Trophoblast cell (in vitro differentiated cells and primary cell): ENCODE measurements at regions not wholly inside any gene's neighbourhood (a gene's known extent, or its start where the extent isn't known, plus 50 kb on each side); places are given as distances from the start of the nearest gene placed in this dataset.

ENCODE experiments used
- DNase-seq, 2 donors: peaks; one replicate each; pipeline ENCODE4 v3.0.0-alpha.2; 2016
- H2AFZ ChIP-seq: 2 replicates; pipeline ENCODE4 v1.6.1; 2013; ENCODE audit warnings: low read length, moderate library complexity, mild to moderate bottlenecking; ENCODE audit not compliant: insufficient read depth, poor library complexity
- H2AK5ac ChIP-seq: 2 replicates; pipeline ENCODE4 v1.6.1; 2013; ENCODE audit warnings: mild to moderate bottlenecking, low read length
- H2BK120ac ChIP-seq: 2 replicates; pipeline ENCODE4 v1.6.1; 2013; ENCODE audit warnings: low read length, mild to moderate bottlenecking, moderate library complexity; ENCODE audit not compliant: insufficient read depth, poor library complexity
- H2BK12ac ChIP-seq: 2 replicates; pipeline ENCODE4 v1.6.1; 2013; ENCODE audit warnings: mild to moderate bottlenecking, low read length, moderate library complexity
- H2BK5ac ChIP-seq: 2 replicates; pipeline ENCODE4 v1.6.1; 2013; ENCODE audit warnings: low read length, low read depth, moderate library complexity, mild to moderate bottlenecking; ENCODE audit not compliant: poor library complexity
- H3K14ac ChIP-seq: 2 replicates; pipeline ENCODE4 v1.6.1; 2013; ENCODE audit warnings: mild to moderate bottlenecking, low read length
- H3K18ac ChIP-seq: 2 replicates; pipeline ENCODE4 v1.6.1; 2013; ENCODE audit warnings: mild to moderate bottlenecking, low read length
- H3K23ac ChIP-seq: 2 replicates; pipeline ENCODE4 v1.6.1; 2013; ENCODE audit warnings: low read length
- H3K27ac ChIP-seq: 2 replicates; pipeline ENCODE4 v1.5.1; 2013; ENCODE audit warnings: low read depth, mild to moderate bottlenecking, inconsistent platforms, low read length, moderate library complexity
- H3K27me3 ChIP-seq: 2 replicates; pipeline ENCODE4 v1.6.1; 2013; ENCODE audit warnings: inconsistent platforms, mild to moderate bottlenecking, low read length, moderate library complexity; ENCODE audit not compliant: insufficient read depth
- H3K36me3 ChIP-seq, 2 experiments: 1 replicate in 1 of 2; 2 replicates in 1 of 2; pipeline ENCODE4 v1.6.1; 2013; ENCODE audit warnings: low read length in 2 of 2, mild to moderate bottlenecking in 2 of 2, moderate library complexity in 1 of 2; ENCODE audit not compliant: insufficient read depth in 2 of 2, control insufficient read depth in 1 of 2
- H3K4ac ChIP-seq: 2 replicates; pipeline ENCODE4 v1.6.1; 2013; ENCODE audit warnings: low read depth, mild to moderate bottlenecking, low read length, moderate library complexity
- H3K4me1 ChIP-seq, 2 experiments: 1 replicate in 1 of 2; 2 replicates in 1 of 2; pipeline ENCODE4 v1.6.1; 2013; ENCODE audit warnings: low read length in 2 of 2, mild to moderate bottlenecking in 2 of 2, moderate library complexity in 1 of 2; ENCODE audit not compliant: insufficient read depth in 2 of 2, control insufficient read depth in 1 of 2
- H3K4me2 ChIP-seq: 2 replicates; pipeline ENCODE4 v1.6.1; 2013; ENCODE audit warnings: inconsistent platforms, mild to moderate bottlenecking, low read length, moderate library complexity
- H3K4me3 ChIP-seq: 2 replicates; pipeline ENCODE4 v1.5.1; 2013; ENCODE audit warnings: mild to moderate bottlenecking, low read depth, low read length, inconsistent platforms
- H3K79me1 ChIP-seq: one replicate; pipeline ENCODE4 v1.6.1; 2013; ENCODE audit warnings: low read length
- H3K79me2 ChIP-seq: 2 replicates; pipeline ENCODE4 v1.6.1; 2013; ENCODE audit warnings: low read length, mild to moderate bottlenecking; ENCODE audit not compliant: control insufficient read depth, insufficient read depth, poor library complexity
- H3K9ac ChIP-seq: 2 replicates; pipeline ENCODE4 v1.6.1; 2013; ENCODE audit warnings: mild to moderate bottlenecking, low read length
- H3K9me3 ChIP-seq: 2 replicates; pipeline ENCODE4 v1.6.1; 2013; ENCODE audit warnings: low read depth, mild to moderate bottlenecking, control low read depth, inconsistent platforms, low read length; ENCODE audit not compliant: insufficient read depth
- H4K12ac ChIP-seq: 2 replicates; pipeline ENCODE4 v1.6.1; 2013; ENCODE audit warnings: low read depth, mild to moderate bottlenecking, low read length, moderate library complexity
- H4K8ac ChIP-seq: 2 replicates; pipeline ENCODE4 v1.6.1; 2013; ENCODE audit warnings: low read depth, mild to moderate bottlenecking, low read length, moderate library complexity
- H4K91ac ChIP-seq: one replicate; pipeline ENCODE4 v1.6.1; 2013; ENCODE audit warnings: low read depth, mild to moderate bottlenecking, low read length, moderate library complexity
- WGBS: extraction: QIAGEN DNeasy Blood & Tissue Kit; methylation state at CpG from one replicate; pipeline ENCODE4 v1.1.7; 2013; ENCODE audit warnings: missing lambda C conversion rate; ENCODE audit not compliant: insufficient read length, insufficient coverage; ENCODE audit errors: extremely low coverage; 5-methylcytosine and 5-hydroxymethylcytosine counted together

DNA sequence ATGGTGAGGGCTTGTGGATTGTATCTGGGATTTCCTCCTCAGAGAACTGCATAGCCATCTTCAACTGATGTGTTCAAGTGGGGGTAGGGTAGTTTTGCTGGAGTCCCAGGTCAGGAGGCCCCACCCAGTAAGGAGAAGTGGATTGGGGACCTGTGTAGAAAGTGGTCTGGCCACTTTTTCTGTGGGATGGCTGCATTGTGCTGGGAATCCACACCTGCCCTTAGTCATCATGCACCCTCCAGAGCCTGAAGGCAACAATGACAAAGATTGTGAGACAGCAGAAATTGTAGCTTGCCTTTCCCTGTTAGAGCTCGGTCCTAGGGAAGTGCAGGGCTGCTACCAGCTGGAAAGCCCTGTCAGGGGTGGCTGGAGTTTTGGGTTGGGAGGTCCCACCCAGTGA lies 255.4 kb downstream of the NDFIP2 start:
- no peak overlapping the region for H3K4me3 ChIP-seq
- no peak overlapping the region for H4K12ac ChIP-seq
- H3K4me1 ChIP-seq = peaks cover 2 to 3% of the 10 kb centered on the region in 2 experiments
- H2AK5ac ChIP-seq = no peak overlapping the region
- H3K27me3 ChIP-seq = no peaks in the 10 kb centered on the region
- H3K79me2 ChIP-seq = no peaks in the 10 kb centered on the region
- no peak overlapping the region for H2BK5ac ChIP-seq
- no peak overlapping the region for H2BK120ac ChIP-seq
- no peak overlapping the region for H3K14ac ChIP-seq
- no peak overlapping the region for H2BK12ac ChIP-seq
- peaks cover 4% of the 10 kb centered on the region for H3K9me3 ChIP-seq
- peaks cover 5% of the 10 kb centered on the region for H3K79me1 ChIP-seq
- H2AFZ ChIP-seq = no peak overlapping the region
- no peak overlapping the region for H3K23ac ChIP-seq
- DNase-seq = peak; percentile 71 to 75
- H3K4ac ChIP-seq = no peak overlapping the region
- H3K27ac ChIP-seq = no peak overlapping the region
- H4K91ac ChIP-seq = peak overlapping the region; percentile 22
- H3K4me2 ChIP-seq = no peak overlapping the region
- no peaks in the 10 kb centered on the region for H3K36me3 ChIP-seq
- no peak overlapping the region for H4K8ac ChIP-seq
- H3K18ac ChIP-seq = no peak overlapping the region
- no peak overlapping the region for H3K9ac ChIP-seq
- no CpG with 5 or more reads among the region's 1 CpG for WGBS

DNA sequence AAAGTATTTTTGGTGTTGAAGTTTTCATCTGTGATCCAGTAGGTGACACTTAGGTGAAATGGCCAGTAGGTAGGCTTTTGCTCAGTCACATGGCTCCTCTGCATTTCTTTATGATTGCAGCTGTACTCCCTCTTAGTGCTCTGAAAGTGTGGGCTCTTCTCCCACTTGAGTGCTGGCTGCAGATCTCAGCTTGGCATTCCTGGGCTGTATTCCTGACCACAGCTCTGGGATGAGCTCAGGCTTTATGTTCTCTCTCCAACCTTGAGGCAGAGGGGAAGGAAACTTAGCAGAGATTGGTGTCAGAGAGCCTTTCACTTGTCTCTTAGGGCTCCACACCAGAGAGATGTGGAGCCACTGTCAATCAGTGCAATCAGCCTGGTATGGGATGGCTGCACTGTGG lies 254.3 kb downstream of the NDFIP2 start:
- H3K4me1 ChIP-seq = peaks cover 2 to 3% of the 10 kb centered on the region in 2 experiments
- no peak overlapping the region for H2BK5ac ChIP-seq

DNA sequence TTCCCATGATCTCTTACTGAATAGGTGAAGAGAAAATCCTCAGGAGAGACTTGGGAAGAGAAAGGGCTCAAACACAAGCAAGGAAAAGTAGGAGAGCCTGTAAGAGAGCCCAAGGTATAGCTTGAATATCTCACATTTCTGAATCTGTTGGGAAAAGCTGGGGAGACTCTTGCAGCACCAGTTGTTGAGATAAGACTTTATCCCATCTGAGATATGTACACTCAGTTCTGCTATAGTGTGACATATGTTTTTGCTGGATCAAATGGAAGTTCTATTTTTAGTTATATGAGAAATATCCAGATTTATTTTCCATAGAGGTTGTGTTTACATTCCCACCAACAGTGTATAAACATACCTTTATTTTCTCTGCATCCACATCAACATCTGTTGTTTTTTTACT lies 246.1 kb downstream of the NDFIP2 start:
- no peak overlapping the region for H2BK12ac ChIP-seq
- H3K4ac ChIP-seq = no peak overlapping the region
- H4K12ac ChIP-seq = no peak overlapping the region
- no peak overlapping the region for H2AFZ ChIP-seq
- no peaks in the 10 kb centered on the region for H3K36me3 ChIP-seq
- no peak overlapping the region for H3K23ac ChIP-seq
- H3K4me2 ChIP-seq = no peak overlapping the region
- H2BK5ac ChIP-seq = no peak overlapping the region
- H3K4me1 ChIP-seq = no peaks in the 10 kb centered on the region
- no peak overlapping the region for H3K14ac ChIP-seq
- H3K9me3 ChIP-seq = no peaks in the 10 kb centered on the region
- no peak overlapping the region for H3K18ac ChIP-seq
- no peak overlapping the region for H2BK120ac ChIP-seq
- H3K4me3 ChIP-seq = no peak overlapping the region
- H3K79me1 ChIP-seq = no peaks in the 10 kb centered on the region
- DNase-seq = no peak
- no peak overlapping the region for H3K27ac ChIP-seq
- no peak overlapping the region for H2AK5ac ChIP-seq
- no peaks in the 10 kb centered on the region for H3K79me2 ChIP-seq
- H4K91ac ChIP-seq = no peak overlapping the region
- no peak overlapping the region for H3K9ac ChIP-seq
- no peaks in the 10 kb centered on the region for H3K27me3 ChIP-seq
- no peak overlapping the region for H4K8ac ChIP-seq

More for the DNA sequence above, 254.3 kb downstream of the NDFIP2 start:
- H3K9ac ChIP-seq = no peak overlapping the region
- H3K18ac ChIP-seq = no peak overlapping the region
- peaks cover 4% of the 10 kb centered on the region for H3K9me3 ChIP-seq
- H3K27me3 ChIP-seq = no peaks in the 10 kb centered on the region
- no peak overlapping the region for H4K91ac ChIP-seq
- no peaks in the 10 kb centered on the region for H3K36me3 ChIP-seq
- H3K14ac ChIP-seq = no peak overlapping the region
- no peak overlapping the region for H3K4ac ChIP-seq
- peak overlapping the region; percentile 41 for H2BK12ac ChIP-seq
- no peak overlapping the region for H3K27ac ChIP-seq
- no peak overlapping the region for H2AFZ ChIP-seq
- no peak for DNase-seq
- no peaks in the 10 kb centered on the region for H3K79me2 ChIP-seq
- no peak overlapping the region for H2BK120ac ChIP-seq
- peaks cover 5% of the 10 kb centered on the region for H3K79me1 ChIP-seq
- no peak overlapping the region for H3K4me2 ChIP-seq
- no peak overlapping the region for H4K12ac ChIP-seq
- no peak overlapping the region for H2AK5ac ChIP-seq
- H3K23ac ChIP-seq = no peak overlapping the region
- no peak overlapping the region for H4K8ac ChIP-seq
- no peak overlapping the region for H3K4me3 ChIP-seq

DNA sequence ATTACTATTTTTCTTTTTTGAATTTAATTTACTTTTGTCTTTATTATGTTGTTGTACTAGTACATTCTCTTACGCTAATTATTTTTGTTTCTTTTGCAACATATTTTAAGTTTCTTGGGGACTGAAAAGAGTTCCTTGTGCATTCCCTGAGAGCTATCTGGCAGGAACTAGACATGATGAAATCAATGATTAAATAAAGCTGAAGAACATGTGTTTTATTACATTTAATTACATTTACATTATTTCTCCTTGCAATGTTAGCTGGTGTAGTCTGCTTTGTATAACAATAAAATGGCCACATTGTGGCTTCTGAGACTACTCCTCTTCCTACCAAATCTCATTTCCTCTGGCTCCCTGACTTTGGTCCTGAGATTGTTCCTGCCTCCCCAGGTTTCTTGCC lies 244.9 kb downstream of the NDFIP2 start:
- Histone ChIP-seq H3K9me3 (no peaks in the 10 kb centered on the region), H2AK5ac (no peak overlapping the region), H2BK12ac (no peak overlapping the region), H3K27me3 (no peaks in the 10 kb centered on the region), H4K91ac (no peak overlapping the region), H3K79me1 (no peaks in the 10 kb centered on the region), H3K23ac (no peak overlapping the region), H4K8ac (no peak overlapping the region), H2BK5ac (no peak overlapping the region), H2AFZ (no peak overlapping the region), H3K4me3 (no peak overlapping the region), H3K36me3 (no peaks in the 10 kb centered on the region), H3K27ac (no peak overlapping the region), H3K4ac (no peak overlapping the region), H3K14ac (no peak overlapping the region), H3K18ac (no peak overlapping the region), H3K9ac (no peak overlapping the region), H3K4me1 (no peaks in the 10 kb centered on the region), H4K12ac (no peak overlapping the region), H3K79me2 (no peaks in the 10 kb centered on the region), H3K4me2 (no peak overlapping the region), H2BK120ac (no peak overlapping the region)
- WGBS = no CpG with 5 or more reads among the region's 1 CpG
- no peak for DNase-seq
